ENCODE measurements at regions not wholly inside any gene's neighbourhood (a gene's known extent, or its start where the extent isn't known, plus 50 kb on each side); places are given as distances from the start of the nearest gene placed in this dataset.
"Not testable (repeated sequence)": the region's sequence is repeated elsewhere in the genome, so short reads cannot be mapped to it uniquely, and the experiment has no call there.

DNA sequence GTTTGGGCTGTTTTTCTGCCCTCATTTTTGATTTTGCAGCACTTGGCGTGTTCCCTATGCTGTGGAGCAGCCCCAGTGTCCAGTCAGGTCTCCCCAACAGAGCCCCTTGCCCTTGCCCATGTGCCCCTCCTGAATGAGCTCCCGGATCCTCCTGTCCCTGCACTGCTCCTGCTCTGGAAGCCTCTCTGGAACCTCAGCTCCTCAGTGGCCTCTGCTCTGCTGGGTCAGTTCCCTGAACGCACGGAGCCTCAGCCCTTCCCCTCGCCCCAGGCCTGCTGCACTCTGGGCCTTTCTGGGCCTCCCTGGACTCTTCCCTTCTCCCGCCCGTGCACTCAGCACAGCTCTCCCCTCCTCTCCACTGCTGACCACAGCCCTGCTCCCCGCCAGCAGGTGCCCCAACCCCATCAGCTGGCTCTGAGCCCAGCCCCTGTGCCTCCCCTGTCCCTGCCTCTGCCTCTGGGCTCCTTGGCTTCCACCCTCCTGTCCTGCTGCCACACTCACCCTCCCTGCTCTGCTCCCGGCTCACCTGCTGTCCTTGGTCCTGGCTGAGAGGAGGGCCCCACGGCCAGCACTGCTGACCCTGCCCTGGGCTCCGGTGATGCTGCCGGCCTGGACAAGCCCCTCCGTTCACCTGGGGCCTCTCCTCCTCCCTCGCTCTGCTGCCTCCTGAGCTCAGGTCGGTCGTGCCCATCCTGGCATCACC, 220.6 kb downstream of the TMEM121 start:
- not testable (repeated sequence) for H3K27ac ChIP-seq (ENCODE audit: low read length); H3K36me3 ChIP-seq (ENCODE audit: insufficient read depth, low read depth, low read length); H3K9ac ChIP-seq (ENCODE audit: low read depth, low read length); H3K4me3 ChIP-seq (ENCODE audit: low read length); H3K27me3 ChIP-seq (ENCODE audit: insufficient read depth, low read length); H3K4me1 ChIP-seq (ENCODE audit: insufficient read depth, low read length)
- peaks cover 27% of the 10 kb centered on the region for H3K9me3 ChIP-seq (ENCODE audit: insufficient read depth, low read depth, low read length)

DNA sequence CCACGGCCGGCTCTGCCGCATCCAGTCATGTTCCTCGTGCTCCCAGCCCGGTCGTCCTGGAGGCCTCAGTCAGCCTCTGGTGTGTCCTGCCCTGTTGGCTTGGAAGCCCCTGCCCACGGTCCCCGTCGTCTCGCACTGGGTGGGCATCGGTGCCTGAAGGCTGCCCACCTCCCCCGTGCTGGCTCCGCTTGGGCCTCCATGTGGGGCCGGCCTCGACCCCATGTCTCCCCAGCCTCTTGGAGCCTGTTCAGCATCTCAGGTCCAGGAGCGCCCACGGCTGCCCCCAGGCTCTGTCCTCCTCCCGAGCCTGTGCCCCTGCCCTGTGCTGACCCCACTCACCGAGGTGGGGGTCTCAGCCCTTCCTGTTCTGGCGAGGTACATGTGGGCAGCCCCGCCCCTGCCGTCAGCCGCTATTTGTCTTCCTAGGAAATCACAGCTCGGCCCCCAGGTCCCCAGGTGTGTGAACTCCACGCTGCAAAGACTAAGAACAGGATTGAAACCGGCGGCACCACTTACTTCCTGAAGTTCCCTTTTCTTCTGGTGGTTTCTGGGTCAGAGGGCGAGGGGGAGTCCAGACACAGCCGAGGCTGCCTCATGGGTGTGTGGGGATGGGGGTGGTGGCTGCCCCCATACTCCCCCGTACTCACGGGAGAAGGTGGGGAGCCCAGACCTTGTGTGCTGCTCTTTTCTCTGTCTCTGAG, 221.3 kb downstream of the TMEM121 start:
- H3K36me3 ChIP-seq (ENCODE audit: insufficient read depth, low read depth, low read length); H3K27ac ChIP-seq (ENCODE audit: low read length); H3K4me1 ChIP-seq (ENCODE audit: insufficient read depth, low read length); H3K27me3 ChIP-seq (ENCODE audit: insufficient read depth, low read length); H3K4me3 ChIP-seq (ENCODE audit: low read length); H3K9ac ChIP-seq (ENCODE audit: low read depth, low read length): not testable (repeated sequence)
- H3K9me3 ChIP-seq (ENCODE audit: insufficient read depth, low read depth, low read length): peaks cover 25% of the 10 kb centered on the region

- Histone ChIP-seq H3K9ac (ENCODE audit: low read depth, low read length) (no peak overlapping the region), H3K4me3 (ENCODE audit: low read length) (no peak overlapping the region), H3K27ac (ENCODE audit: low read length) (no peak overlapping the region), H3K9me3 (ENCODE audit: insufficient read depth, low read depth, low read length) (peaks cover 25% of the 10 kb centered on the region), H3K36me3 (ENCODE audit: insufficient read depth, low read depth, low read length) (no peaks in the 10 kb centered on the region), H3K4me1 (ENCODE audit: insufficient read depth, low read length) (no peaks in the 10 kb centered on the region), H3K27me3 (ENCODE audit: insufficient read depth, low read length) (no peaks in the 10 kb centered on the region)
These were observed 221.8 kb downstream of the TMEM121 start for GRCh38 chr14:105748204-105748578.

GRCh38 chr14:105748710-105749109, 222.3 kb downstream of the TMEM121 start:
- H3K4me3 ChIP-seq (ENCODE audit: low read length); H3K9ac ChIP-seq (ENCODE audit: low read depth, low read length); H3K27ac ChIP-seq (ENCODE audit: low read length); H3K27me3 ChIP-seq (ENCODE audit: insufficient read depth, low read length); H3K4me1 ChIP-seq (ENCODE audit: insufficient read depth, low read length); H3K36me3 ChIP-seq (ENCODE audit: insufficient read depth, low read depth, low read length): not testable (repeated sequence)
- H3K9me3 ChIP-seq (ENCODE audit: insufficient read depth, low read depth, low read length): peaks cover 28% of the 10 kb centered on the region

DNA sequence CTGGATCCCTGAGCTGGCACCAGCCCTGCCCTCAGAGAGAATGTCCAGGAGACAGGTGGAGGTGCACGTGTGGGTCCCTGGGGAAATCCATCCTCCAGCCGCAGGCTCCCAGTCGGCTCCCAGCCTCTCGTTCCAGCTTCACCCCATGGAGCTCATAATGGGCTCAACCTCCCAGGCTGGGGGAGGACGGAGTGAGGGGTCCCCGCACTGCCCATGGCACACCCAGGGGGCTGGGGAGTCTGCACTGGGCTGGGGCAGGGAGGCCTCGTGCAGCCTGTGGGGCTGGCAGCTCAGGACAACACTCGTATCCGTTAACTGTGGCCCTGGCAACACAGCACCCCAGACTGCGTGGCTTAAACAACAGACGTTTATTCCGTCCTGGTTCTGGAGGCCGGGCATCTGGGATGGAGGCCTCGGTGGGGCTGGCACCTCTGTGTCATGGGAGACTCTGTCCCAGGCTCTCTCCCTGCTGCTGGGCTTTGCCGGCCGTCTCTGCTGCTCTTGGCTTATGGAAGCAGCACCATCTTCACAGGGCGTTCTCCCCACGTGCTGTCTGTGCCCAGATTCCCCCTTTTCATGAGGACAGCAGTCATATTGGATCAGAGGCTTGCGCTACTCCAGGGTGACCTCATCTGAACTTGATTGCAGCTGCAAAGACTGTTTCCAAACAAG, 223.6 kb downstream of the TMEM121 start:
- H3K4me3 ChIP-seq (ENCODE audit: low read length); H3K27me3 ChIP-seq (ENCODE audit: insufficient read depth, low read length); H3K27ac ChIP-seq (ENCODE audit: low read length); H3K9ac ChIP-seq (ENCODE audit: low read depth, low read length); H3K4me1 ChIP-seq (ENCODE audit: insufficient read depth, low read length); H3K36me3 ChIP-seq (ENCODE audit: insufficient read depth, low read depth, low read length): not testable (repeated sequence)
- peaks cover 31% of the 10 kb centered on the region for H3K9me3 ChIP-seq (ENCODE audit: insufficient read depth, low read depth, low read length)

DNA sequence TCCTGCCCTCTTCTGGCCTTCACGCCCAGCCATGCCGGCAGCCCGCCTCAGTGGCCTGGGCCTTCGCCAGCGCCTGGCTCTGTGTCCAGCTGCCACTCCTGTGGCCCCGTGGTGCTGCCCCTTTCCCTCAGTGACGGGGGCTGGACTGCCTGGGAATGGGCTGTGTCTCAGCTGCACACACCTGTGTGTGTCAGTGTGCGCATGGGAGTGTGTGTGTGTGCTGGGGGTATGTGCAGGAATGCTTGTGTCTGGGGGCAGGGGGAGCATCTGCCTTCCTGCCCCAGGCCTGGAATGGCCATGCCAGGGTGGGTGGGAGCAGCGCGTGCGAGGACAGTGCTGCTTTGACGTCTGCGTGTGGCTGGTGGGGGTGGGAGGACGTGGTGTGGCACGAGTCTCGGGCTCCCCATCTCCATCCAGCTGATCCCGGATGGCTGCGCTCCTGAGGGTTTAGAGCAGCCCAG, 224.9 kb downstream of the TMEM121 start:
- H3K9me3 ChIP-seq (ENCODE audit: insufficient read depth, low read depth, low read length): peaks cover 29% of the 10 kb centered on the region
- H3K9ac ChIP-seq (ENCODE audit: low read depth, low read length); H3K4me1 ChIP-seq (ENCODE audit: insufficient read depth, low read length); H3K4me3 ChIP-seq (ENCODE audit: low read length); H3K27me3 ChIP-seq (ENCODE audit: insufficient read depth, low read length); H3K36me3 ChIP-seq (ENCODE audit: insufficient read depth, low read depth, low read length); H3K27ac ChIP-seq (ENCODE audit: low read length): not testable (repeated sequence)

- not testable (repeated sequence) for H3K27ac ChIP-seq (ENCODE audit: low read length); H3K27me3 ChIP-seq (ENCODE audit: insufficient read depth, low read length); H3K9ac ChIP-seq (ENCODE audit: low read depth, low read length); H3K4me1 ChIP-seq (ENCODE audit: insufficient read depth, low read length); H3K4me3 ChIP-seq (ENCODE audit: low read length); H3K36me3 ChIP-seq (ENCODE audit: insufficient read depth, low read depth, low read length)
- H3K9me3 ChIP-seq (ENCODE audit: insufficient read depth, low read depth, low read length): peaks cover 28% of the 10 kb centered on the region
These were observed 226.0 kb downstream of the TMEM121 start for GRCh38 chr14:105752420-105752819.

- H3K27ac ChIP-seq (ENCODE audit: low read length): no peak overlapping the region
- H3K27me3 ChIP-seq (ENCODE audit: insufficient read depth, low read length): no peaks in the 10 kb centered on the region
- H3K36me3 ChIP-seq (ENCODE audit: insufficient read depth, low read depth, low read length): no peaks in the 10 kb centered on the region
- no peaks in the 10 kb centered on the region for H3K4me1 ChIP-seq (ENCODE audit: insufficient read depth, low read length)
- H3K9me3 ChIP-seq (ENCODE audit: insufficient read depth, low read depth, low read length): peaks cover 37% of the 10 kb centered on the region
- H3K9ac ChIP-seq (ENCODE audit: low read depth, low read length): no peak overlapping the region
- H3K4me3 ChIP-seq (ENCODE audit: low read length): no peak overlapping the region
These were observed 234.4 kb downstream of the TMEM121 start for GRCh38 chr14:105760691-105761344.

- not testable (repeated sequence) for H3K36me3 ChIP-seq (ENCODE audit: insufficient read depth, low read depth, low read length); H3K27me3 ChIP-seq (ENCODE audit: insufficient read depth, low read length); H3K9ac ChIP-seq (ENCODE audit: low read depth, low read length); H3K27ac ChIP-seq (ENCODE audit: low read length); H3K4me1 ChIP-seq (ENCODE audit: insufficient read depth, low read length)
- H3K4me3 ChIP-seq (ENCODE audit: low read length): peak overlapping the region; percentile 7; the same call in 1 of the 2 replicates
- H3K9me3 ChIP-seq (ENCODE audit: insufficient read depth, low read depth, low read length): peaks cover 42% of the 10 kb centered on the region
These were observed 235.0 kb downstream of the TMEM121 start for GRCh38 chr14:105761345-105761740.

- Histone ChIP-seq H3K9me3 (ENCODE audit: insufficient read depth, low read depth, low read length) (peaks cover 47% of the 10 kb centered on the region), H3K27ac (ENCODE audit: low read length) (no peak overlapping the region), H3K9ac (ENCODE audit: low read depth, low read length) (no peak overlapping the region), H3K27me3 (ENCODE audit: insufficient read depth, low read length) (no peaks in the 10 kb centered on the region), H3K36me3 (ENCODE audit: insufficient read depth, low read depth, low read length) (no peaks in the 10 kb centered on the region), H3K4me3 (ENCODE audit: low read length) (peak overlapping the region; percentile 7; the same call in 1 of the 2 replicates), H3K4me1 (ENCODE audit: insufficient read depth, low read length) (no peaks in the 10 kb centered on the region)
These were observed 235.5 kb downstream of the TMEM121 start for GRCh38 chr14:105761842-105762241.

DNA sequence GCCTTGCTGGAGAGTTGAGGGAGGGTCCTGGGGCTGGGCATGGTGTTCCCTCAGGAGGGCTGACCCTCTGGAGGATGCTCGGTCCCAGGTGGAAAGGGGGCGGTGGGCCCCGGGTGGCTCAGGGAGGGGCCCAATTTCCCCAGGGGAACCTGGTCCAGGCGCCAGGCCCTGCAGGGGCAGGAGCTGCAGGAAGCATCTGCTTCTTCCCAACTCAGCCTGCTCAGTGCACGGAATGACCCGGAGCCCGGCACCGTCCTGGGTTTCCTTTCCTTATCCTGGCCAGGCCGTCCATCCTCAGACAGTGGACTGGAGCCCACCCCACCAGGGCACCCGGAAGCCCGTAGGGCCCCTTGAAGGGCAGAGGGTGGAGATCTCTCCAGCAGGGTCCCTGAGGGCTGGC, 235.9 kb downstream of the TMEM121 start:
- not testable (repeated sequence) for H3K4me1 ChIP-seq (ENCODE audit: insufficient read depth, low read length); H3K9ac ChIP-seq (ENCODE audit: low read depth, low read length); H3K27ac ChIP-seq (ENCODE audit: low read length); H3K36me3 ChIP-seq (ENCODE audit: insufficient read depth, low read depth, low read length); H3K27me3 ChIP-seq (ENCODE audit: insufficient read depth, low read length); H3K4me3 ChIP-seq (ENCODE audit: low read length)
- peaks cover 51% of the 10 kb centered on the region for H3K9me3 ChIP-seq (ENCODE audit: insufficient read depth, low read depth, low read length)
